ENCODE measurements at regions not wholly inside any gene's neighbourhood (a gene's known extent, or its start where the extent isn't known, plus 50 kb on each side); places are given as distances from the start of the nearest gene placed in this dataset.

DNA sequence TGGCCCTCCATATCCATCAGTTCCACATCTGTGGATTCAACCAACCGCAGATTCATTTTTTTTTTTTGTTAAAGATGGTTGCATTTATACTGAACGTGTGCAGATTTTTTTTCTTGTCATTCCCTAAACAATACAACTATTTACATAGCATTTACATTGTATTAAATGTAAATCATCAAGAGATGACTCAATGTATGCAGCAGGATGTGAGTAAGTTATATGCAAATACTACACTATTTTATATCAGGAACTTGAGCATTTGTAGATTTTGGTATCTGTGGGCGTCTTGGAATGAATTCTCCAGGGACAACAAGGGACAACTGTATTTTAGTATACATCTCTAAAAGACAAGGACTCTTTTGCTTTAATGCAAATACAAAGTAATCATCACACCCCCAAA, 299.2 kb upstream of the ZNF608 start:
- TF ChIP-seq POLR2A (IDR thresholded peaks at IDR 0.05; ENCODE audit: low read length) = no peak
- no peak for TF ChIP-seq GATA1 (IDR thresholded peaks at IDR 0.05; ENCODE audit: low read depth, low read length)

All from erythroblast (primary cell).